ENCODE measurements at regions not wholly inside any gene's neighbourhood (a gene's known extent, or its start where the extent isn't known, plus 50 kb on each side); places are given as distances from the start of the nearest gene placed in this dataset.

DNA sequence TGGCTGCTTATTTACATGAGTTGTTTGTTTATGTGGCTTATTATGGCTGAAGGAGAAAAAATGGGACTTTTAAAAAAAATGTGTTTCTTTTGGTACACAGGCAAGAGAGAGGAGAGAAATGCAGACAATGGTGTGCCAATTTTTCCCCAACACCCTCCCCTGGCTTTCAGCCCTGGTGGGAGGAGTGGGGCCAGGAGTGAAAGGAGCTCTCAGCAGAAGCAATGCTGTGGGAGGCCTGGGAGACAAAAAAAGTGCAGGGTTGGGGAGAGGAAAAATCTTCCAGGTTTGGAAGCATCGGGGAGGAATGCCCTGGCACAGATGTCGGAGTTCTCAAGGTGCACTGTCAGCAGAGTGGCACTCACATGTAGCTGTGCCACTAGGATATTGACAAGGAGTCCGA, 117.7 kb upstream of the FOXB1 start:
- ATAC-seq (ENCODE audit: insufficient read depth, low FRiP score) (no peak), DNase-seq (peak in 1 of 3 donors; percentile 49)
- H3K27ac ChIP-seq (ENCODE audit: low read depth in 1 of 2, low read length in 1 of 2) = no peak overlapping the region
- TF ChIP-seq, protein P1, sequence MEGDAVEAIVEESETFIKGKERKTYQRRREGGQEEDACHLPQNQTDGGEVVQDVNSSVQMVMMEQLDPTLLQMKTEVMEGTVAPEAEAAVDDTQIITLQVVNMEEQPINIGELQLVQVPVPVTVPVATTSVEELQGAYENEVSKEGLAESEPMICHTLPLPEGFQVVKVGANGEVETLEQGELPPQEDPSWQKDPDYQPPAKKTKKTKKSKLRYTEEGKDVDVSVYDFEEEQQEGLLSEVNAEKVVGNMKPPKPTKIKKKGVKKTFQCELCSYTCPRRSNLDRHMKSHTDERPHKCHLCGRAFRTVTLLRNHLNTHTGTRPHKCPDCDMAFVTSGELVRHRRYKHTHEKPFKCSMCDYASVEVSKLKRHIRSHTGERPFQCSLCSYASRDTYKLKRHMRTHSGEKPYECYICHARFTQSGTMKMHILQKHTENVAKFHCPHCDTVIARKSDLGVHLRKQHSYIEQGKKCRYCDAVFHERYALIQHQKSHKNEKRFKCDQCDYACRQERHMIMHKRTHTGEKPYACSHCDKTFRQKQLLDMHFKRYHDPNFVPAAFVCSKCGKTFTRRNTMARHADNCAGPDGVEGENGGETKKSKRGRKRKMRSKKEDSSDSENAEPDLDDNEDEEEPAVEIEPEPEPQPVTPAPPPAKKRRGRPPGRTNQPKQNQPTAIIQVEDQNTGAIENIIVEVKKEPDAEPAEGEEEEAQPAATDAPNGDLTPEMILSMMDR (IDR thresholded peaks at IDR 0.05; ENCODE audit: control extremely low read depth, extremely low read depth) = no peak
- H3K9ac ChIP-seq (ENCODE audit: insufficient read depth in 1 of 2, low read length in 2 of 2) = no peak overlapping the region
- H3K36me3 ChIP-seq (ENCODE audit: control insufficient read depth in 4 of 4, insufficient read depth in 4 of 4, low read length in 4 of 4) = no peaks in the 10 kb centered on the region
- H3K9me3 ChIP-seq (ENCODE audit: control insufficient read depth in 4 of 4, insufficient read depth in 3 of 4, low read length in 3 of 4) = peaks cover 0 to 2% (median under 1%) of the 10 kb centered on the region in 4 donors
- H3K4me1 ChIP-seq (ENCODE audit: control insufficient read depth in 5 of 5, insufficient read depth in 5 of 5, low read length in 5 of 5) = peaks cover 0 to 13% (median 0%) of the 10 kb centered on the region in 5 donors
- peaks cover 0 to 8% (median 2%) of the 10 kb centered on the region in 3 donors for H3K27me3 ChIP-seq (ENCODE audit: control insufficient read depth in 3 of 3, insufficient read depth in 3 of 3, low read length in 2 of 3)
- 57 to 81% methylated on average over 3 of the region's 3 CpGs for WGBS, 2 donors
- H3K4me3 ChIP-seq = no peak overlapping the region

DNA sequence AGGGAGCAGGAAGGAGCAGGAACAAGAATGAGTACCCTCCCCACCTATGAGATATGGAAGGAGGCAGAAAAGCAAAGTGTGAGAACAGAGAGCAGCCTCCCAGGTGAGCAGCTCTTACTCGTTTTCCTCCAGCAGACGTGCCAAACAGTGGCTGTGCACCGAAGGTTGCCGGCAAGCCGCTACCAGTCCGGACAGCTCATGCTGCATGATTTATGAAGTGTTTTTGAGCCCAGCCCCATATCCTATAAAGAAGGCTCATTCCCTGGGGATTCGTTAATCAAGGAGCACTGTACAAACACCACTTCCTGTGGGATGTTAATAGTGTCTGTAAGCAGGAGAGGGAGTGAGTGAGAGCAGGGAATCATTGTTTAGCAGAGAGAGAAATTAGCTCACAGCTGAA, 118.3 kb upstream of the FOXB1 start:
- ATAC-seq (ENCODE audit: insufficient read depth, low FRiP score) (no peak), DNase-seq (peak in 2 of 3 donors; percentile 18 to 44)
- peaks cover 0 to 8% (median 2%) of the 10 kb centered on the region in 3 donors for H3K27me3 ChIP-seq (ENCODE audit: control insufficient read depth in 3 of 3, insufficient read depth in 3 of 3, low read length in 2 of 3)
- 2% methylated on average over 7 of the region's 7 CpGs for WGBS, 2 donors
- H3K9ac ChIP-seq (ENCODE audit: insufficient read depth in 1 of 2, low read length in 2 of 2) = no peak overlapping the region
- H3K4me1 ChIP-seq (ENCODE audit: control insufficient read depth in 5 of 5, insufficient read depth in 5 of 5, low read length in 5 of 5) = peaks cover 0 to 13% (median 0%) of the 10 kb centered on the region in 5 donors
- no peak overlapping the region for H3K27ac ChIP-seq (ENCODE audit: low read depth in 1 of 2, low read length in 1 of 2)
- H3K36me3 ChIP-seq (ENCODE audit: control insufficient read depth in 4 of 4, insufficient read depth in 4 of 4, low read length in 4 of 4) = no peaks in the 10 kb centered on the region
- no peak overlapping the region for H3K4me3 ChIP-seq
- H3K9me3 ChIP-seq (ENCODE audit: control insufficient read depth in 4 of 4, insufficient read depth in 3 of 4, low read length in 3 of 4) = peaks cover 0 to 2% (median under 1%) of the 10 kb centered on the region in 4 donors
- TF ChIP-seq, protein P1 (IDR thresholded peaks at IDR 0.05; ENCODE audit: control extremely low read depth, extremely low read depth) = no peak

DNA sequence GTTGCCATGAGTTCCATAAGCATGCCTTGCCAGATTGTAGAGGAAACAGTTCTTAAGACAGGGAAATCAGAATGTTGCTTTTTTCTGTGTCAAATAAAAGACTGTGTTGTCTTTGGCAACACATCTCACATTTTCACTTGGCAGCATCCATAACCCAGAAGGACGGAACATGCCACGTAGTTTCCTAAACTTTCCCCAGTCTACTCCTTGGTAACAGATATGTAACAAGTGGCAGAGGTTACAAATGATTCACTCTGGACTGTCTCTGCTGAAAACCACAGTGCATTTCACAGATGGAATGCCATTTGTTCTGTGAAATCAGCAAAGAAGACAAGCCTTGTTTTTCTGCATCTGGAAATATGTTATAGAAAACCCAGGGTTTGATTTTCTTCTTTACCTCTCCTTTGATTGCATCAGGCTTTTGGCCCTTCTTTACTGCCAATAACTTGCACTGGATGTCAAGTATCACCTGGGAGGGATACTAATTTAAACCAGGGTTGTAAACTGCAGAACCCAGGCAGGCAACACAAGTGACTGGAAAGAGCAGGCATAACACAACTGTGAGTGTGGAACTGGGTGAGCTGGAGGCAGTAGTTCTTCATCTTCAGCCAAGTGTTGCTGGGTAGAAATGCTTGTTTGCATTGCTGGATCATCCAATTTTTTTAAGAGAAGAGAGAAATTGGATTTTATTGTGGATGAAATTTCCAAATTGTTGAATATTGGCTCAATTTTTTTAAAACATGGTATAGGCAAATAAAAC, 124.4 kb upstream of the FOXB1 start:
- 76 to 89% methylated on average over 2 of the region's 2 CpGs for WGBS, 2 donors
- Histone ChIP-seq H3K36me3 (ENCODE audit: control insufficient read depth in 4 of 4, insufficient read depth in 4 of 4, low read length in 4 of 4) (no peaks in the 10 kb centered on the region), H3K27me3 (ENCODE audit: control insufficient read depth in 3 of 3, insufficient read depth in 3 of 3, low read length in 2 of 3) (peaks cover 9 to 16% (median 9%) of the 10 kb centered on the region in 3 donors), H3K4me3 (no peak overlapping the region), H3K27ac (ENCODE audit: low read depth in 1 of 2, low read length in 1 of 2) (no peak overlapping the region), H3K9ac (ENCODE audit: insufficient read depth in 1 of 2, low read length in 2 of 2) (no peak overlapping the region), H3K4me1 (ENCODE audit: control insufficient read depth in 5 of 5, insufficient read depth in 5 of 5, low read length in 5 of 5) (no peaks in the 10 kb centered on the region), H3K9me3 (ENCODE audit: control insufficient read depth in 4 of 4, insufficient read depth in 3 of 4, low read length in 3 of 4) (no peaks in the 10 kb centered on the region)
- DNase-seq = no peak
- TF ChIP-seq, protein P1 (IDR thresholded peaks at IDR 0.05; ENCODE audit: control extremely low read depth, extremely low read depth) = no peak
- ATAC-seq (ENCODE audit: insufficient read depth, low FRiP score) = no peak
